Ammon's horn (tissue), 1 donor: ENCODE measurements at regions not wholly inside any gene's neighbourhood (a gene's known extent, or its start where the extent isn't known, plus 50 kb on each side); places are given as distances from the start of the nearest gene placed in this dataset.

Source experiments
- DNase-seq: peaks from one replicate; pipeline ENCODE4 v3.0.0-alpha.2; 2016; ENCODE audit warnings: low spot score

DNA sequence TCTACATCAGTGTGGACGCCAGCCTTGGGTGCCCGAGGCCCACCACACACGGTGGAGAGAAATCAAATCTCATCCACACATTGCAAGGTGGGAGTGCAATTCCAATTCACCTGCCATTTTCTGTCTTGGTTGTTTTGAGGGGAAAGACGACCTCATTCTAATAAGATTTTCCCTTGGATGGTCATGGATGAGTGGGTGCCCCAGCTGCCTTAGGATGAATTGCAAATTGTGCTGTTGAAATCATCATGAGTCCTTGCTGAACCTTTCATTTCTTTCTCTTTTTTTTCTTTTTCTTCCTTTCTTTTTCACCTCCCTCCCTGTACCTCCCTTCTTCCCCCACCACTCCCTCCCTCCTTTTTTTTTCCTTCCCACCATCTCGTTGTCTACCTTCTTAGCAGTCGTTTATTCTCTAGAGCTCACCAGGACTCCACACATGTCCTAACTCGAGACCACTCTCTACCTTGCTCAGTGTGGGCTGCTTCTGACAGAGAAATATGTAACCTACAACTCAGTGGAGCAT, 266.9 kb upstream of the NFE2L3 start:
- no peak for DNase-seq

GRCh38 chr7:25886387-25887240, 265.4 kb upstream of the NFE2L3 start:
- no peak for DNase-seq

GRCh38 chr7:25887266-25887665, 264.7 kb upstream of the NFE2L3 start:
- DNase-seq, result no peak

DNA sequence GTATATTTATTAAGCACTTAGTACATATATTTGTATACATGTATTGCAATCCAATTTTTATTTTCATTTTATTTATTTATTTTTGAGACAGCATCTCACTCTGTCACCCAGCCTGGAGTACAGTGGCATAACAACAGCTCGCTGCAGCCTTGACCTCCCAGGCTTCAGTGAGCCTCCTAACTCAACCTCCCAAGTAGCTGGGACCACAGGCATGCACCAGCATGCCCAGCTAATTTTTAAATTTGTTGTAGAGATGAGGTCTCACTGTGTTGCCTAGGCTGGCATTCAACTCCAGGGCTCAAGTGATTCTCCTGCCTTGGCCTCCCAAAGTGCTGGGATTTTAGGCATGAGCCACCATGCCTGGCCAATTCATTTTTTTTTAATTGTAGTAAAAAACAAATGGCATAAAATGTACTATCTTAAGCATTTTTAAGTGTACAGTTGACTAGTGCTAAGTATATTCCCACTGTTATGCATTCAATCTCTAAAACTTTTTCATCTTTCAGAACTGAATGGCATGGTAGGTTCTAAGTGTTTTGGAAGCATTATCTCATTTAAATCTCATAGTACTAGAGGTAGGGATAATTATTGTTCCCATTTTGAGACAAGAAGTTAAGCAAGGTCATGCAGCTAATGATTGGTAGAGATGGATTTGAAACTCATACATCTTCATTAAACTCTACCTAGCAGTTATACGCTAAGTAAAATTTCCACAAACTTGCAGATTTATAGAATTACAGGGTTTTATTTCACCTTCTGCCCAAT, 264.0 kb upstream of the NFE2L3 start:
- no peak for DNase-seq

GRCh38 chr7:25889765-25890164, 262.2 kb upstream of the NFE2L3 start:
- no peak for DNase-seq

DNA sequence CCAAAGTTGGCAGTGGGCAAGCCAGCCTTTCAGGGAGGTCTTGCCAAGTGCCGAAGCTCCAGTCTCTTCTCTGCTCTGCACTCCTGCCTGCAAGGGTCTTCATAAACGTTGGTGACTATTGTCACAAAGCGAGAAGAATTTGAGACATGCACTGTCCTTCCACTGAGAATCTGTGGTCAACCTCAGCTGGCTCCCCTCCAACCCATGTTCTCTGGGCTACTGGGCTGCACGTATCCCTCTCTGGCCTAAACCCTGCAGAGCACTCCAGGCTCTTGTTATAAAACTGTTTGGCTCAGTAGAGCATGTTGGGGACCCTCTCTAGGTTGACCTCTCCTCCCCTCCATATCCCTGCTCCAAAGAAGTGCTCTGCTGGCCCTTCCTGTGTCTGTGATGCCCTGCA, 260.4 kb upstream of the NFE2L3 start:
- no peak for DNase-seq

- no peak for DNase-seq
Measured at GRCh38 chr7:25893436-25893835, 258.6 kb upstream of the NFE2L3 start.

DNA sequence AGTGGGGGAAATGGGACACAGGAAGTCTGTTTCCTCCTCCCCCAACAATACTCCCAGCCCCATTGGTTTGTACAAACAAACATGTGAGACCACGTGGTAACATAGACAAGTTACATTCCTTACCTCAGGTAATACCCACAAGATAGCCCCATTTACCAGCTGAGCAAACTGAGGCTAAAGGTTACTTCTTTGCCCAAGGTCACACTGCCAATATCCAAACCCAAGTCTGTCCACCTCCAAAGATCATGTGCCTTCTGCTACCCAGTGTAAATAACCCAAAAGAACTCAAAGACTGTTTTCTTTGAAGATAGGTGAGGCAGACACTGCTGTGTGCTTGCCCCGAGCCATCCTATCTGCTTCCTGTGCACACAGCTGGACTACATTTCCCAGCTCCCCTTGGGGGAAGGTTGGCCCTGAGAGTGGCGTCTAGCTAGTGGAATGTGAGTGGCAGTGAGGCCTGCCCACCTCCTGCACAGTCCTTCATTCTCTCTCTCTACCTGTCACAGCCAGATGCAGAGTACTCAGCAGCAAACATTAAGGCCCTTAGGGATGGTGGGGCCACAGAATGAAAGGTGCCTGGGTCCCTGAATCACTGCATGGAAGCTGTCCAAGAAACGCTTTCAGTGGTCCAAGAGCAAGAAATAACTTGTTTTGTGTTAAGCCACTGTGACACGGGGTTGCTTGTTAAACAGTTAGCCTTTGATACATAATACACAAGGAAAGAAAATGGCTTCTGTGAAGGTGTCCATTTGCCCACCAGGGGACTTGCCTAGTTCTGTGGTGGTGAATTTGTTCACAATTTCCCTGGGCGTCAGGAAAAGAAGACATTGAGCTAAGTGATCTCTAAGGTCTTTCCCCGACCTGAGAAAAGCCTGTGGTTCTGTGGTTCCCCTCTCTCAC, 257.7 kb upstream of the NFE2L3 start:
- no peak for DNase-seq

GRCh38 chr7:25894902-25895791, 256.9 kb upstream of the NFE2L3 start:
- peak; percentile 50 for DNase-seq

GRCh38 chr7:25895792-25896171, 256.2 kb upstream of the NFE2L3 start:
- DNase-seq, result no peak

DNA sequence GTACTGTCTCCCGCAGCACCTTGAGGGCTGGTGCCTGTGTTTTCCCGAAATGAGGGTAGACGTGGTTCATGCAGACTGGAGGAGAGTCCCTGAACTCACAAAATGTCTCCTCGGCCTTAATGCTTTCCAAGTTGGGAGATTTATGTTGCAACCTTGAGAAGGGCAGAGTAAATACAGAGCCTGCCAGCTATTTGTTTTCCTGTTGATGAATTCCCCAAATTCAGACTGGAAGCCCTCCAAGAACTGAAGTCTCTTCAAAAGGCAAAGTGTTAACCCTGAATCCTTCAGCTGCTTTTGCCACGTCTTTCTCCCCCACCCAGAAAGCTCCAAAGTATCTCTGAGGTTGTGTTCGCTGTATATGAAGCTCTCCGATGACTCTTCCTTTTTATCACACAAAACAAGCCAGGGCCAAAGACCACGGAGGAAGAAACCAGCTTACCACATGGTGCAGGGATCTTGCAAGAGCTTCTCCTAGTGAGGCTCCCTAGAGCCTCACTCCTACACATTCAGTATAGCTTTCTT, 254.7 kb upstream of the NFE2L3 start:
- no peak for DNase-seq

GRCh38 chr7:25900245-25900644, 251.8 kb upstream of the NFE2L3 start:
- no peak for DNase-seq

DNA sequence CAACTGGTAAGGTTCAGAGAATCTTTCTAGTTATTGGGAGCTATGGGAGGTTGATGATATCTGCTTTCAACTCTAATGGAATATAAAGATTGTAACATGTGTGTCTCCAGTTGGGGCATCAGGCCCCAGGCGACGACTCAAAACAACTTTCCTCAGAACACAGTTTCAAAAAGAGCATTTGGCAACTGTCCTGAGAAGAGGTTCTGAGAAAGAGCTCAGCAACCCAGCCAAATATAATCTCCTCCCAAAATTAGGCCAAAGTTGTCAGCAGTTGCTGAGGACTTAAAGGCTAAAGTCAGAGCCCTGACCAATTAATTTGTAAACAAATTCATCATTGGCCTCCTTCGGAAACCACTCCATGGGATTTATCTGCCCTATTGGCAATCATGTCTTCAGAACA, 251.1 kb upstream of the NFE2L3 start:
- no peak for DNase-seq

DNA sequence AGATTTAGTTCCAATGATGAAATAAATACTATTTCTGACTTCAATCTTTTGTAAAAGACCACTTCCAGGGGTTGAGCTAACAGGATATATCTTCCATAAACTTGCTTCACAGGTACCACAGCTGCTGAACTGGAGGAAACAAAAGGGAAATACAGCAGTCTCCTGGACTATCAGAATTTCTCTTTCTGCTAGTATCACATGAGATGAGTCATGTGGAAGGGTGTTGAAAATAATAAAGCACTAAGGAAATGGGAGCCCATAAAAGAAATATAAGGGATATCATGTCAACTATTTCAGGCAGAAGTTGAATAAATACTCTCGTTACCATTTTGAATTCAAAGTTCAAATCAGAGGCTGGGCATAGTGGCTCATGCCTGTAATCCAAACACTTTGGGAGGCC, 250.3 kb upstream of the NFE2L3 start:
- DNase-seq, result no peak

DNA sequence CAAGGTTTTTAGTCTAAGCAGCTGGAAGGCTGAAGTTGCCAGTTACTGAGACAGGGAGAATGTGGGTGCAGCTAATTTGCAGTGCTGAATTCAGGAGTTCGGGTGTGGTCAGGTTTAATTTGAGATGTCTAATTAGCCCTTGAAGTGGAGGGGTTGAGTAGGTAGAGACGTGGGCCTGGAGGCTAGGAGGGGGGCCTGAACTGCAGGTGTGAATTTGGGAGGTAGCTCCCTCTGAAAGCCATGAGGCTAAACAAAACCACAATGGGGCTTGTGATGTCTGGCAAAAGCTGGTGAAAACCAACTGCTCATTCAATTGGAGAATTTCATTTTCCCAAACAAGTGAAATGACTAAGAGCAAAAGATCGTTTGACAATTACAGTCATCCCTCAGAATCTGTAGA, 246.0 kb upstream of the NFE2L3 start:
- DNase-seq, result no peak

DNA sequence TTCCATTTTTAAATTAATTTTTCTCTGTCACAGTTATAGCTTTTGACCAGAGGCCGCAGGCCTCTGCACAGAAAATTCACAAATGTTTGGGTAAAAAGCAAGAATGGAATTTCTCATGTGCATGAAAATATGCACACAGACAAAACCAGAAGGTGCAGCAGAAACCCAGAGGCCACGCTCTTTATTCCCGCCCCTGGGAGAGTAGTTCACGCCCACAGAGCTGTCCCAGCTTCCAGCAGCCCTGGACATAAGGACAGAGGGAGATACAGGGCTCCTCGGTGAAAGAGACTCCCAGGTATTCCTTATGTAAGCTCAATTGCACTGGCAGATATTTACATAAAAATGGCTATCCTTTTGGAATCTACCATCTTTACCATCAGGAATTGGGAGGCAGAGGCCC, 245.2 kb upstream of the NFE2L3 start:
- no peak for DNase-seq

DNA sequence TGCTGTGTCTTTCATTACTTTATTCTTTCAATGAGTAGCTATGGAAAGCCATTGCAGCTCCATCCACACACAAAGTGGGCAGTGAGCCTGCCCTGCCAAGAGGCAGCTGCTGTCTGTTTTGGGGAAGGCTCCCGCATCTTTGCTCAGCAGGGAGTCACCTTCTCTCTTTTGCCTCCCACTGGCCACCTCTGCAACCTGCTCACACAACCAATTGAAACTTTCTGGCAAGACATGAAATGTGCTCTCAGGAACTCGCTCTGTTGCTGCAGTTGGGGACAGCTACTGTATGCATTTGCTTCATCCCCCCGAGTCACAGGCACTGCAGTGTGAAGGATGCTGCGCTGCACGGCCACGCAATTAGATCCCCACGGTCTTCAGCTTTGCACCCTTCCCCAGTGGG, 244.8 kb upstream of the NFE2L3 start:
- no peak for DNase-seq

DNA sequence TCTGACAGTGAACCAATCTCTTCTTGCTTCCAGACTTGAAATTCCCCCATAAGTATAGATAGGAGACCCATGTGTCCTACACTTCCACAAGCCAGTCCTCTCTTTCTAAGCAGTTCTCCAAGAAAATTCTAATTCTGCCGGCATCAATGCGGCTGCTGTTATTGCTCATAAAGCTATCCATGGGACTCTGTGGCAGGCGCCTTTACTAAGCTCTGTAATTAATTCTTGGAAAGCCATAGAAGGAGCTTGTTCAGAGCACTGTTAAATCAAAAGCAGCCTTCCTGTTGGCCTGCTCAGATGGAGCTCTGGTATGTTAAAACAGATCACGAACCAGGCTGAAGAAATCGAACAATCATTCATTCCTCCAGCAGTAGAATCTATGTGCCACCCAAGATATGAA, 244.3 kb upstream of the NFE2L3 start:
- no peak for DNase-seq

- no peak for DNase-seq
Measured at GRCh38 chr7:25908154-25908949, 243.6 kb upstream of the NFE2L3 start.
